ENCODE measurements at regions not wholly inside any gene's neighbourhood (a gene's known extent, or its start where the extent isn't known, plus 50 kb on each side); places are given as distances from the start of the nearest gene placed in this dataset.

- no peaks in the 10 kb centered on the region for H3K9me3 ChIP-seq
- TF ChIP-seq CTCF (IDR thresholded peaks at IDR 0.05) (no peak), POLR2A (IDR thresholded peaks at IDR 0.05) (no peak)
- intact Hi-C loops (cut with DNase I): no loop called here
- peak overlapping the region in 1 of 3 donors; percentile 62 for H3K27ac ChIP-seq
- DNase-seq (peak in 2 of 3 donors; percentile 77 to 82), ATAC-seq (peak in 3 of 4 donors; percentile 59 to 82 (median 59))
- peak overlapping the region in 1 of 3 donors; percentile 1 for H3K4me3 ChIP-seq
- no peaks in the 10 kb centered on the region for H3K36me3 ChIP-seq
- H3K4me1 ChIP-seq: peaks cover 0 to 8% (median 0%) of the 10 kb centered on the region in 4 donors
- H3K27me3 ChIP-seq: no peaks in the 10 kb centered on the region
Measured at GRCh38 chr19:27905074-27905473, 1307.9 kb downstream of the UQCRFS1 start.

- Histone ChIP-seq H3K36me3 (no peaks in the 10 kb centered on the region), H3K27ac (peak overlapping the region in 1 of 3 donors; percentile 18), H3K9me3 (no peaks in the 10 kb centered on the region), H3K27me3 (no peaks in the 10 kb centered on the region), H3K4me3 (peak overlapping the region in 1 of 3 donors; percentile 32), H3K4me1 (peaks cover 0 to 8% (median 0%) of the 10 kb centered on the region in 4 donors)
- peak in 1 of 3 donors; percentile 59 for DNase-seq
- peak in 3 of 4 donors; percentile 16 to 62 (median 42) for ATAC-seq
- WGBS (ENCODE audit: insufficient coverage, low coverage, low lambda C conversion rate, missing lambda C conversion rate): 55% methylated on average over 3 of the region's 3 CpGs
- TF ChIP-seq CTCF (IDR thresholded peaks at IDR 0.05): no peak
- TF ChIP-seq POLR2A (IDR thresholded peaks at IDR 0.05): no peak
- intact Hi-C loops (cut with DNase I): no loop called here
Measured at GRCh38 chr19:27901078-27901477, 1311.9 kb downstream of the UQCRFS1 start.

GRCh38 chr19:27896091-27896490, 1316.9 kb downstream of the UQCRFS1 start:
- Histone ChIP-seq H3K27me3 (no peaks in the 10 kb centered on the region), H3K27ac (peak overlapping the region in 1 of 3 donors; percentile 37), H3K4me1 (no peaks in the 10 kb centered on the region), H3K4me3 (no peak overlapping the region), H3K9me3 (no peaks in the 10 kb centered on the region), H3K36me3 (no peaks in the 10 kb centered on the region)
- TF ChIP-seq POLR2A (IDR thresholded peaks at IDR 0.05): no peak
- TF ChIP-seq CTCF (IDR thresholded peaks at IDR 0.05): no peak
- intact Hi-C loops (cut with DNase I): no loop called here
- ATAC-seq (peak in 1 of 4 donors; percentile 15), DNase-seq (no peak)
- no CpG with 5 or more reads among the region's 1 CpG for WGBS (ENCODE audit: insufficient coverage, low coverage, low lambda C conversion rate, missing lambda C conversion rate)

GRCh38 chr19:27894906-27895754, 1317.8 kb downstream of the UQCRFS1 start:
- ATAC-seq (peak in 3 of 4 donors; percentile 33 to 89 (median 41)), DNase-seq (peak in 2 of 3 donors; percentile 65 to 69)

More at GRCh38 chr19:27894906-27895754, 1317.8 kb downstream of the UQCRFS1 start:
- WGBS (ENCODE audit: insufficient coverage, low coverage, low lambda C conversion rate, missing lambda C conversion rate): 65% methylated on average over 6 of the region's 12 CpGs
- TF ChIP-seq CTCF (IDR thresholded peaks at IDR 0.05) (peak in 1 of 4 donors; percentile 10), POLR2A (IDR thresholded peaks at IDR 0.05) (no peak)
- no peak overlapping the region for H3K4me3 ChIP-seq
- H3K27me3 ChIP-seq: no peaks in the 10 kb centered on the region
- H3K36me3 ChIP-seq: no peaks in the 10 kb centered on the region
- peak overlapping the region in 1 of 3 donors; percentile 59 for H3K27ac ChIP-seq
- H3K4me1 ChIP-seq: no peaks in the 10 kb centered on the region
- no peaks in the 10 kb centered on the region for H3K9me3 ChIP-seq
- intact Hi-C loops (cut with DNase I): no loop called here
